GM18502 (cell line): ENCODE measurements at regions not wholly inside any gene's neighbourhood (a gene's known extent, or its start where the extent isn't known, plus 50 kb on each side); places are given as distances from the start of the nearest gene placed in this dataset.

Experiments
- ATAC-seq: cut with Tn5 transposase; IDR thresholded peaks from one replicate; pipeline ENCODE4 v1.9.1; 2021; ENCODE audit warnings: mild to moderate bottlenecking; ENCODE audit not compliant: unreplicated experiment, poor library complexity

DNA sequence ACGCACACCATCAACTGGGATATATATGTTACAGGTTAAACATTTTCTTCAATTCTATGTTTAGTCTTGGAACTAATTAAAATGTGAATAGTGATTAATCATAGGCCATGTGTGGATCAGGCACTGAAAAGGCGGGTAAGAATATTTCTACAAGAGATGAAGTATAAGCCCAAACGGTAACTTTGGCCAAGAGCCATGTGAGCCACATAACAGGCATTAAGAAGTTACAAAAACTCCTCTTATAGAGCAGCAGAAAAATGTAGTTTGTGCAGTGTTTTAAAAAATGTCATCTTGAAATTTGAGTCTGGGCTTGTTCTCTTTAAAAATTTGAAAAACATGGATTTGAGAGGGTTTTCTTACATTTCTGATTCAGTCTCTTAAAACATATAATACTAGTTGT lies 521.8 kb upstream of the DIPK2B start:
- ATAC-seq: no peak

DNA sequence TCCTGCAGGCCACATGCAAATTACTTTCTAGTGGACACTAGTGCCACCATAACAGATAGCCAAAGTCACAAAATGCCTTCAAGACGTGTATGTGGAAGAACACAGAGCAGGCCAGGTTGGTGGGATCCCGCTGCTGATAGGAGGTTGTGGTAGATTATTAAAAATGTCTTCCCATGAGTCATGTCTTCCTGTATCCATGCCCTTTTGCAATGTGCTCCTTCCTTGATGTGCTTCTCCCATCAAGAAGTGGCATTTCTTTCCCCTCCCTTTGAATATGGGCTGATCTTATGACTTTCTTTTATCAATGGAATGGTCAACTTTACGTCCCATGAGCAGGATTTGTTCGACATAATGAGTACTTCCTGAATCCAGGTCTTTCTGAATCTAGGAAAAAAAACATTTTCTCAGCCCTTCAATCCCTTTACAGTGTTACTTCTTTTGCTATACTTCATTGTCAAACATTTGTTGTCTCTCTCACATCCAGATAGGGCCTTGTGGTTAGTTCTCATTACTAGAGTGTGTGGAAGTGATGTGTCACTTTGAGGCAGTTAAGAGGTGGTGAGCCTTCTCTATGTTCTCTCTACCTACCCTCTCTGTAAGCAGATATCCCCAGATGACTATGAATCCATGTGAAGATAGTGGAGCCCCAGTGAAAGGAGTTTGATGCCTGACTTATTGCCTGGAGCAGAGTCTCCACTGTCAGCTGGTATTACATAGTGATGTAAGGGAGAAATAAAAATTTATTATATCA lies 519.2 kb upstream of the DIPK2B start:
- ATAC-seq: no peak

DNA sequence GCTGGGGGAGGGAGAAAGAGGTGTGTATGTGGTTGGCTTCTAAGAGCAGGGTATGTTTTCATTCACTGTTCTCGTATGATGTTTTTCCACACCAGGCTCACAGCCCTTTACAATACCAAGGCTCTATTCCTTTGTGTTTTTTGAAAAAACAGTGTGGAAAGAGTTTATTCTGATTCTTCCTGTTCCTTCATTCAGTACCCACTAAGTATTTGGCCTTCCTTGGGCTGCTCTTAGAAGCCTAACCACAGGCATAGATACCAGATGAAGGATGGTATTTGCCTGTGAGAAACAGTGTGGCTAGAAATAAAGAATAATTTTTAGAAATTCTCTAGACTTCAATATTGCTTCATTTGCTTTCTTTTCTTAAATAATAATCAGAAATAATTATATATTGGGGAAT lies 518.0 kb upstream of the DIPK2B start:
- ATAC-seq: no peak

DNA sequence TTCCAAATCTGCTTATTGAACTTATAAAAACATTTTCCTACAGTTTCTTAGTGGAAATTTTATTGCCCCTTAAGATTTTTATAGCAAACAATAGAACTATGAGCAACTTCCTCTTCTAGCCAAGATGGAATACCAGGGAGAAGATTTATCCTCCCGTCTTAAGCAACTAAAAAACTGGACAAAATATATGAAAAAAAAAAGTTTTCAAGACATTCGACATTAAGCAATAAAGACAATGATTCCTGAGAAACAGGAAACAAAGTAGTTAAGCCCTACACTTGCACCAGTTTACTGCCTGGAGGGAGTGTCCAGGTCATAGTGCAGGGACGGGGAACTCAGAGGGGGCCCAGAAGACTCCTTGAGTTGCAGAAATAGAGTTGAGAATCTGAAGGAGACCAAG lies 516.1 kb upstream of the DIPK2B start:
- no peak for ATAC-seq

DNA sequence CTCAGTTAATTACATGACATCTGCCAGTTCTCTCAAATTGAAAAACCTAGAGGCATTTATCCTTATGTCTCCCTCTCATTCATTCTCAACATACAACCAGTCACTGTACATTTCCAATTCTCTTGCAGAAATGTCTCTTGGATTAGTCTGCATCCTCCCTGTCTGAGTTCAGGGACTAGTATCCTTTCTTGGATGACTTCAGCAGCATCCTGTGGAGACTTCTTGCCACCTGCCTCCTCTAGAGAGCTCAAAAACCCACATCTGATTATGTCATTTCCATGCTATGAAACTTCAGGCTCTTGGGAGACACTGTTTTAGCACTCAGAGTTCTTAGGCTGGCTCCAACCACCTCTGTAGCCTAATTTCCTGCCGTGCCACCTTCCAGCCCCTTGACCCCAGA lies 515.1 kb upstream of the DIPK2B start:
- ATAC-seq: no peak

DNA sequence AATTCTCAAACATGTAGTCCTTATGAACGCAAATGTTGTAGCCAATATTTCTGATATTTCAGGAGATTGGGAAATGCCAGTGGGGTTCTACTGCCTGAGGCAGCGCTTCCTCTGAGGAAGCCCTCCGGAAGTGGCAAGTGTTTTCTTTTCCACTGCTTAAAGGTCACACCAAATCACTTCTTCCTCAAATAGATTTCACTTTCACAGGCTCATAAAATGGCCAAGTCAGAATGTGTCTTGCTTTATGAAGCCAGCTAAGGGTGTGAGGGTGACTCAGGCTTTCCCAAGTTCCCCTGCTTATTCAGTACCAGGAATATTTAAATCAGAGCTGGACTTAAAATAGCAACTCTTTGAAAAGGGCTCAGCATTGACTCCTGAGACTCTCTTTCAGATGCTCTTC lies 514.2 kb upstream of the DIPK2B start:
- no peak for ATAC-seq

DNA sequence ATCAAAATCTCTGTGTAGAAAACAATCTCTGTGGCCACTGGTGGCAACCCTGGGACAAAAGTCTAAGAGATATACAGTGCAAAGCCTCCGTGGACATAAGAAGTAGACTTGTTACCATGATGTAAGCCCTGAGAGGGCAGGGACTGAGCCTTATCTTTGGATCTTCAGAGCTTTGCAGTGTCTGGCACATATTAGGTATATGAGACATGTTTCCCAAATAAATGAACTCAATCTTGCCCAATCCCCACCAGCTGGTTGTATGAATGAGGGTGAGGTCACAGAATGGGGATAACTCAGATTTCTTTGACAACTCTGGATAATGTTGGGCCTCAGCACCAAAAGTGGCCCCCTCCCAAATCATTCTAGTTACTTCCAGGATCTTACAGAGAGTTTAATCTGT lies 511.4 kb upstream of the DIPK2B start:
- ATAC-seq: no peak

DNA sequence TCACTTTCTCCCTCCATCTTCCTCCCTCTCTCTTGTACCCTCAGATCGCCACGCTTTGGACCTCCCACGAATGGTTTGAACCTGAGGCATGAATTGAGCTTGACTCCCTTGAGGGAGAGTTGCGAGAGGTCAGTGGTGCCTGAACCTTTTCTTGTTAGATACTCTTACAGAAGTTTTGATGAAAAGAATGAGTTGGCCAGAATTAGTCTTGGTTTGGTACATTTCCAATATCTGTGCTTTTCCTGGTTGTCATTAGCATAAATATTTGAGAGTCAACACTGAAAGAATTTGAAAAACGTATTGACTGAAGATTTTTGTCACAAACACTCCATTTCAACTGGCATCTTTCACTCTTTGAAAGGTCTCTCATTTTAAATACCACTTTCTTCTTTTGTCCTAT lies 510.6 kb upstream of the DIPK2B start:
- no peak for ATAC-seq

DNA sequence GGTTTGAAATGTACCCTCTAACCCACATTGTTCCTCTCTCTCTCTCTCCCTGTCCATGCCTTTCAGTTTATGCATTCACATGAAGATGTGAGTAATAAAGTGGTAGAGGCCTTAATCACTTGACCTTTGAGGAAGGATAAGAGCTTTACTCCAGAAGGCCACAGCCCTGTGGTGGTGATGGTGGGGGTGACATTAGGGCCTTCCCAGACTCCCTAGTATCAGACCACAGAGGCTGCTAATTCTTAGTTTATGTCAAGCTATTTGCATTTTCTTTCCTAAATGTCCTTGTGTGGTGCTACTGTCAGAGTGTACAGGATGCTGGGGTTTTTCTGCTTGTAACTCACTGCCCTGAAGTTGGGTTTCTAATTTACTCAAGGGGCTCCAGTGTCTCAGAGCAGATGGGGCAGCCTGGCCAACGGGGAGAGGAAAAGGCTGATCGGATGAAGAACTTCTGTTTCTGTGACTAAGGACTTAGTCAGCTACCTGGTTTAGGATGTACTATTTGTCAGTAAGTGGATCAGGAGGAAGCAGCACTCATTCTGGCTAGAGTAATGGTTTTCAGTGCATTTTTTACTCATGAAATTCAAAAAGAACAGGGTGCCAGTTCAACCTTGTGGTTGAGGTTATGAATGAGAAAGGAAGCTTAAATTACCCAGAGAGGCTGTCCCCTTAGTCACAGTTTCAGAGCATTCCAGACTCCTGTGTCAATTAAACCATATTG lies 509.6 kb upstream of the DIPK2B start:
- ATAC-seq: peak; percentile 94

DNA sequence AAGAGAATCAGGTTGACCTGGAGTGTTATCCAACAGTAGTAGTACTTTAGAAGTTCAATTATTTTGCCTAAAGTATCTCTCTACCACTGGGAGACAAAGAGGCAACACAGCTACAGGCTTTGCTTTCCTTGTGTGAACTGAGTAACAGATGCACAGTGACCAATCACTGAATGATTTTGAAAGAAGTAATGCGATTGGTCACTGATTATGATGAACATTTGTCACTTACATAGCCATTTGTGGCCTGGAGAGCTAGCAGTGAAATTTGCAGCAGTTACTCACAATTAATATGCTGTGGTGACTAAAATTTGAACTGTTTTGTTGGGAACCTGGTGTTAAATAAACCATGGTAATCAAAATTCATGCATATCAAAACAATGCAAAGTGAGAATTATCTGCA lies 508.7 kb upstream of the DIPK2B start:
- ATAC-seq: no peak

DNA sequence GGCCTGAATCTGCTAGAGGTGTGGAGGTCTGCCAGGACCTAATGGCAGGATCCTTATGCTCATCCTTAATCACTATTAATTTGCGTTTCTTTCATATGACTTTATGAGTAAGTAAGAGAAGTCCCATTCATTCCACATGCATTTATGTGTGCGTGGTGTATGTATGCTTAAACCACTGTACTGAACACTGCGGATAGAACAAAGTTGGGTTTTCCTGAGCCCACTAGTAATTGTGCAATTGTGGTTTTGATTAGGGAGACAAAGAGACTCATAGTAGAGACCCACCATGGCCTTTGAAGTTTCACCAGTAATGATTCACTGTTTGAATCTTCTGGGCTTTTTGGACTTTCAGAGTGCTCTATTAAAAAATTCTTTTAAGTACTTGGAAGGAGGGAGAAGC lies 498.5 kb upstream of the DIPK2B start:
- ATAC-seq: no peak

DNA sequence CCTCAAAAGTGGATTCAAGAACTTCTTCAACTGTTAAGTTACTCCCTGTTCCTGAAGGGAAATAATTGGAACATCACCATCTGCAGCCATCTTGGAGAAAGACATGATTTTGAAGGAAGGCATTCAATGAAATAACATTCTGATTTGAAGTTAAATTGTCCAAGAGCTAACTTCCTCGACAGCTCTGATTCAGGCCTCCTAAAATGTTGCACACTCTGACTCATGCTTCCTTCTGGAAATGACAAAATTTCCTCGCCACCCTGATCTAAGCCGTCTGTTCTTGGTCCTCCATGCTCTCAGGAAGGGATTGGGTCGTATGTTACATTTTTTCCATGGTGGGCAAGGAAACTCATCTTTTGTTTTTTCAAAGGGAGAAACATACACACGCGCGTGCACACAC lies 496.9 kb upstream of the DIPK2B start:
- no peak for ATAC-seq

DNA sequence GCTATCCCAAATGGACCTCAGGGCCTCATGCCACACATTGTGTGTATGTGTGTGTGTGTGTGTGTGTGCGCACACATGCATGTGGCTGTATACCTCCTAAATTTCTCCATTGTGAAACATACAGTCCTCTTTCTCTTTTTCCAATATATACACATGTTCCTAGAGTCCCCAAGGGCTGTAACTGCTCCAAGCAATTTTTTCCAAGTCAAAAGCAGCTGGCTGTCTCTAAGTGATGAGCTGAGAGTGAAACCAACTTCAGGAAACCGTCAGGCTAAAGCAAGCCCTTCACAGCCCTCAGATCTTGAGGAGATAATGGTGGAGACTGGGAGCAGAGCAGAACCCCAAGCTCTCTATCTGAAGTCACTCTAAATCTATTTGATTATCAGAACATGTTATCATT lies 496.1 kb upstream of the DIPK2B start:
- no peak for ATAC-seq

DNA sequence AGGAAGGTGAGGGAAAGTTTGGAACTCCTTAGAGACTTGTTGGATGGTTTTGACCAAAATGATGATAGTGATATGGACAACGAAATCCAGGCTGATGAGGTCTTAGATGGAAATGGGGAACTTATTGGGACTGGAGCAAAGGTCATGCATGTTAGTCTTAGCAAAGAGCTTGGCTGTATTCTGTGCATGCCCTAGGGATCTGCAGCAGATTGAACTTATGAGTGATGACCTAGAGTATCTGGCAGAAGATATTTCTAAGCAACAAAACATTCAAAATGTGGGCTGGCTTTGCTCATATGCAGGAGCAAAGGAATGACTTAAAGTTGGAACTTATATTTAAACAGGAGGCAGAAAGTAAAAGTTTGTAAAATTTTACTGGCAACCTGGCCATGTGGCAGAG lies 489.3 kb upstream of the DIPK2B start:
- ATAC-seq: no peak

DNA sequence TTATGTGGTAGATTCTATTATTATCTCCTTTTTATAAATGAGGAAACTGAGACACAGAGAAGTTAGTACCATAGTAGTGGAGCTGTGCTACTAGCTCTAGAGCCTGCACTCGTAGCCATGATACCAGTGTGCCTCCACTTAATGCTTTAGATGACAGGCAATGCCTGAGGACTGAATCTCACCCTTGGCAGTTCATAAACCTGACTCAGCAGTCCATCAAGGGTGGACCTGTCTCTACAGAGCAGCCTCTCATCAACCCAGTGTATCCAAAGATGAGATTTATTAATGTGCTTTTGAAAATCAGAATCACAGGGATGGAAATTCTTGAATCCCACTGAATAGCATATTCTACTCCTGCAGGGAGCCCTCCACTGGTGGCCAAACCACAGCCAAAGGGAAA lies 483.2 kb upstream of the DIPK2B start:
- no peak for ATAC-seq

DNA sequence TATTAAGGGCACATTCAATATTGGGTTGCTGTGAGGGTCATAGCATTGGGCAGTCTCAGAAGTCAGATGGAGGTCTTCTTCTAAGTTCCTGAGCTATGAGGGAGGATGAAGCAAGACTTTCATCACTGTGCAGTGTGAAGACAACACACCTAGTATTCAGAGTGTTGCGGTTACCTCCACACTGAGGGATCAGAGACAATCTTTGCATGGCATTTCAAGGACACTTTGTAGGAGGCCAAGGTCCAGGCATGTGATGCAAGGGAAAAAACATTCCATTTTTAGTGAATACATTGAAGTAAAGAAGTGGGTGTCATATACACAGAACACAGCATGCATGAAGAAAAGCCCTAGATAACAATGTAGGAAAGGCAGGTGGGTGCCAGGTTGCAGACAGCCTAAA lies 481.2 kb upstream of the DIPK2B start:
- ATAC-seq: no peak

DNA sequence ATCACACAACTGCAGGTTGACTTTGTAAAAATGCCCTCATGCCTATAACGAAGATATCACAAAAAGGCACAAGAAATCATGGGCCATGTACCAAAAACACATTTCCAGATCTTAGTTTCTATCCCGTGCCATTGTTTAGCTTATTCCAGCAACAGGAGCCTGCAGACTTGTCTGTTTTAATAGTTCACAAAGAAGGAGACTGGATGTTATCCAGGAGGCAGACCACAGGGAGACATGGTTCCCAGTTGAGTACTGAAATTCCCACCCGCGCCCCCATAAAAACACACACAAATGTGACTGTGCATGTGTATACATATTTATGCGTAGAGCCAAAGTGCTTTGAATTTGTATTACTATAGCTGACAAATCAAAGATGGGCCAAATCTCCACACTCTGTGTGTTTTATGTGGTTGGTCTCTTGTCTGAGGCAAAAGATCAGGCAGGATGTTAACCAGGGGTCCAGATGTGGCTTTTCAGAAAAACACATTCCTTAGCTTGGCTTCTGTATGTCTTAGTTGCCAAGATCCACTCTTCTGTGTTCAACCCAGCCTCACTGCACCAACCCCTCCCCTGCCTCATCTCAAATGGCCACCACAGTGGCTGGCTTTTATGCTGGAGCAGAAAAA lies 469.2 kb upstream of the DIPK2B start:
- ATAC-seq: no peak

DNA sequence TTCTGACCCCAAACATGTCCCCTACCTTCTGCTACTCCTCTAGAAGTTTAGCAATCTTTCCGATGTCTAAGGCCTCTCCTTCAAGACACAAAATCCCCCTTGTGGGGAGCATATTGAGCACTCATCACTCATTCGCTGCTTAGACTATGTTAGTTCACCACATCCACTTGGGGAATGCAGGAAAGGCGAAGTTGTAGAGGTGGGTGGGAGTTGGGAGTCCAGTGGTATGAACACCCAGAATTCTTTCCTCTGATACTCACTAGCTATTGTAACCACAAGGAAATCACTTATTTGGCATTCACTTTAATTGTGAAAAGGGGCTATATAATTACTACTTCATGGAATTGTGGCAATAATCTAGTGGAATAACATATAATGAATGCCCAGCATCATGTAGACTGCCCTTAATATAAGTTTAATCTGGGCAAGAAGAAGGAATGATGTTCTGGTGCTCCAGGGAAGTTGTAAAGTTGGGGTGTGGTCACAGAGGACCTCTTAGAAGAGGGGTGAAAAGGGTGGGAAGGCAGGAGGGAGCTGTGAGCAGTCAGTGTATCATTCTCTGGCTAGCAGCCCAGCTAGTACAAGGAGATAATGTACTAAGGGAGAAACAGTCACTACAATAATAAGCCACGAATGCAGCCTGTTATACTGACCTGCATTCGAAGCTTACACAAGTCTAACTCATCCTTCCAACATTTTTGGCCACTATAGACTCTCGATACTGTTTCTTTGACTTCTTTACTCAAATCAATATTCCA lies 468.2 kb upstream of the DIPK2B start:
- no peak for ATAC-seq

DNA sequence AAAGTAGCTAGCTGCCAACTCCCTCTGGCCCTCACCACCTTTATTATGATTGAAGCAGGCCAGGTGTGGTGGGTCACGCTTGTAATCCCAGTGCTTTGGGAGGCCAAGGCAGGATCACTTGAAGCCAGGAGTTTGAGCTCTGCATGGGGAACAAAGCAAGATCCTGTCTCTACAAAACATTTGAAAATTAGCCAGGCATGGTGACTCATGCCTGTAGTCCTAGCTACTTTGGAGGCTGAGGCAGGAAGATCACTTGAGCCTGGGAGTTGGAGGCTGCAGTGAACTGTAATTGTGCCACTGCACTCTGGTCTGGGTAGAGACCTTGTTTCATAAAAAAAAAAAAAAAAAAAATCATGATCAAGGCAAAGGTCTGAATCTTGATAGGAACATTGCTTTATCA lies 467.0 kb upstream of the DIPK2B start:
- no peak for ATAC-seq

DNA sequence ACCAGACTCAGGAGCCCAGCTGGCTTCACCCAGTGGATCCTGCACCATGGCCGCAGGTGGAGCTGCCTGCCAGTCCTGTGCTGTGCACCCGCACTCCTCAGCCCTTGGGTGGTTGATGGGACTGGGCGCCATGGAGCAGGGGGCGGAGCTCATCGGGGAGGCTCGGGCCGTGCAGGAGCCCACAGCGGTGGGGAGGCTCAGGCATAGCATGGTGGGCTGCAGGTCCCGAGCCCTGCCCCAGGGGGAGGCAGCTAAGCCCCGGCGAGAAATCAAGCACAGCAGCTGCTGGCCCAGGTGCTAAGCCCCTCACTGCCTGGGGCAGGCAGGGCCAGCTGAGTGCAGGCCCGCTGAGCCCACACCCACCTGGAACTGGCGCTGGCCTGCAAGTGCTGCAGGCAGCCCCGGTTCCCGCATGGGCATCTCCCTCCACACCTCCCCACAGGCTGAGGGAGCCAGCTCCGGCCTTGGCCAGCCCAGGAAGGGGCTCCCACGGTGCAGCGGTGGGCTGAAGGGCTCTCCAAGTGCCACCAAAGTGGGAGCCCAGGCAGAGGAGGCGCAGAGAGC lies 464.1 kb upstream of the DIPK2B start:
- no peak for ATAC-seq

DNA sequence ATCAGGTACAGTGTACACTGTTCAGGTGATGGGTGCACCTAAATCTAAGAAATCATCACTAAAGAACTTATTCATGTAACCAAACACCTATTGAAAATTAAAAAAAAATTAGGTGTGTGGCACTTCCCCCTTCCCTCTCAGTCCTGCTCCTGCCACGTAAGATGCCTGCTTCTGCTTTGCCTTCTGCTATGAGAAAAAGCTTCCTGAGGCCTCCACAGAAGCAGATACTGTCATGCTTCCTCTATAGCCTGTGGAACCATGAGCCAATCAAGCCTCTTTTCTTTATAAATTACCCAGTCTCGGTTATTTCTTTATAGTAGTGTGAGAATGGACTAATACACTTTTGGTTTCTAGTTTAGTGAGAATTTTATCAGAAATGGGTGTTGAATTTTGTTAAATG lies 459.8 kb upstream of the DIPK2B start:
- no peak for ATAC-seq
